IMR-90 (cell line): ENCODE measurements at regions not wholly inside any gene's neighbourhood (a gene's known extent, or its start where the extent isn't known, plus 50 kb on each side); places are given as distances from the start of the nearest gene placed in this dataset.

Experiments
- ATAC-seq: fragments of 200-7000 bp; cut with Tn5 transposase; 2 replicates; pipeline ENCODE4 v1.9.1; 2020; ENCODE audit warnings: low read depth, mild to moderate bottlenecking, moderate library complexity
- BruUV-seq: library from RNA; stranded (reverse); fragments of 400-500 nt; replicated peaks from 2 replicates; lab custom pipeline; 2021; lab: Mats Ljungman, UMichigan
- CTCF ChIA-PET: fragments of 300-600 bp; formaldehyde crosslinking; extraction: SDS; loops from one replicate; lab custom pipeline; 2021; ENCODE audit warnings: antibody characterized with exemption; lab: Yijun Ruan, JAX
- POLR2A ChIA-PET: fragments of 300-600 bp; sonication (Branson Sonifier 250); formaldehyde crosslinking; loops from one replicate; lab custom pipeline; 2022; ENCODE audit warnings: antibody characterized with exemption; ENCODE audit not compliant: unreplicated experiment; lab: Charles Lee
- DNase-seq: peaks from one replicate; pipeline ENCODE4 v3.0.0; 2013
- H2AFZ ChIP-seq: replicated peaks from 2 replicates; pipeline ENCODE3; 2013; ENCODE audit warnings: low read length, mild to moderate bottlenecking; ENCODE audit not compliant: poor library complexity
- H2AK5ac ChIP-seq: 2 replicates; pipeline ENCODE4 v1.6.1; 2013; ENCODE audit warnings: low read depth, low read length, inconsistent platforms
- H2AK9ac ChIP-seq: replicated peaks from 2 replicates; pipeline ENCODE3; 2013; ENCODE audit warnings: mild to moderate bottlenecking, low read depth, low read length, moderate library complexity; ENCODE audit not compliant: poor library complexity
- H2BK120ac ChIP-seq: 2 replicates; pipeline ENCODE4 v1.6.1; 2013; ENCODE audit warnings: low read depth, low read length, inconsistent platforms
- H2BK15ac ChIP-seq: 3 replicates; pipeline ENCODE4 v1.6.1; 2013; ENCODE audit warnings: low read depth, low read length, inconsistent platforms
- H2BK20ac ChIP-seq: 2 replicates; pipeline ENCODE4 v1.6.1; 2013; ENCODE audit warnings: low read depth, mild to moderate bottlenecking, inconsistent platforms, low read length, moderate library complexity
- H2BK5ac ChIP-seq: 2 replicates; pipeline ENCODE4 v1.6.1; 2013; ENCODE audit warnings: mild to moderate bottlenecking, low read depth, low read length, inconsistent platforms; ENCODE audit not compliant: poor library complexity, severe bottlenecking
- H3K14ac ChIP-seq: replicated peaks from 2 replicates; pipeline ENCODE4 v1.6.1; 2013; ENCODE audit warnings: low read depth, low read length, inconsistent platforms
- H3K18ac ChIP-seq: 2 replicates; pipeline ENCODE4 v1.6.1; 2013; ENCODE audit warnings: low read depth, low read length, control low read depth
- H3K23ac ChIP-seq: 2 replicates; pipeline ENCODE4 v1.6.1; 2013; ENCODE audit warnings: low read depth, low read length, inconsistent platforms
- H3K27ac ChIP-seq: 2 replicates; pipeline ENCODE4 v1.5.1; 2013; ENCODE audit warnings: mild to moderate bottlenecking, control low read depth, low read length; ENCODE audit not compliant: insufficient read depth
- H3K27me3 ChIP-seq: 2 replicates; pipeline ENCODE4 v1.6.1; 2013; ENCODE audit warnings: low read length; ENCODE audit not compliant: control insufficient read depth, insufficient read depth
- H3K36me3 ChIP-seq: 2 replicates; pipeline ENCODE4 v1.6.1; 2013; ENCODE audit warnings: low read length, mixed read lengths; ENCODE audit not compliant: control insufficient read depth, insufficient read depth
- H3K4ac ChIP-seq: 2 replicates; pipeline ENCODE4 v1.6.1; 2013; ENCODE audit warnings: low read depth, low read length, inconsistent platforms
- H3K4me1 ChIP-seq: 2 replicates; pipeline ENCODE4 v1.6.1; 2013; ENCODE audit warnings: low read length, mixed read lengths; ENCODE audit not compliant: control insufficient read depth, insufficient read depth
- H3K4me2 ChIP-seq: 2 replicates; pipeline ENCODE4 v1.6.1; 2013; ENCODE audit warnings: low read depth, mild to moderate bottlenecking, control low read depth, low read length, moderate library complexity
- H3K4me3 ChIP-seq: 2 replicates; pipeline ENCODE4 v1.5.1; 2013; ENCODE audit warnings: low read depth, mild to moderate bottlenecking, control low read depth, low read length, moderate library complexity; ENCODE audit not compliant: insufficient read depth
- H3K56ac ChIP-seq: 2 replicates; pipeline ENCODE4 v1.6.1; 2013; ENCODE audit warnings: low read length, inconsistent platforms; ENCODE audit not compliant: insufficient read depth; ENCODE audit errors: extremely low read depth
- H3K79me1 ChIP-seq, 2 experiments: 2 replicates each; pipeline ENCODE4 v1.6.1; 2013; ENCODE audit warnings: low read length in 2 of 2, inconsistent platforms in 1 of 2, low read depth in 1 of 2
- H3K9ac ChIP-seq: 2 replicates; pipeline ENCODE4 v1.6.1; 2013; ENCODE audit warnings: low read depth, low read length, control low read depth
- H3K9me1 ChIP-seq: 2 replicates; pipeline ENCODE4 v1.6.1; 2013; ENCODE audit warnings: low read length, inconsistent platforms; ENCODE audit not compliant: insufficient read depth
- H3K9me3 ChIP-seq: 2 replicates; pipeline ENCODE4 v1.6.1; 2013; ENCODE audit warnings: low read length; ENCODE audit not compliant: control insufficient read depth, insufficient read depth
- H4K20me1 ChIP-seq: 2 replicates; pipeline ENCODE4 v1.6.1; 2013; ENCODE audit warnings: low read length, inconsistent platforms; ENCODE audit not compliant: insufficient read depth
- H4K5ac ChIP-seq: 2 replicates; pipeline ENCODE4 v1.6.1; 2013; ENCODE audit warnings: mild to moderate bottlenecking, low read depth, low read length, control low read depth
- H4K8ac ChIP-seq, 2 experiments: 2 replicates each; pipeline ENCODE4 v1.6.1; 2013; ENCODE audit warnings: low read depth in 2 of 2, low read length in 2 of 2, control low read depth in 1 of 2, inconsistent platforms in 1 of 2
- H4K91ac ChIP-seq: 2 replicates; pipeline ENCODE4 v1.6.1; 2013; ENCODE audit warnings: low read depth, low read length, inconsistent platforms; ENCODE audit not compliant: insufficient read depth
- BHLHE40 ChIP-seq: fragments of 150-350 bp; IDR thresholded peaks from 2 replicates; pipeline ENCODE4 v1.6.1; 2016; ENCODE audit warnings: mild to moderate bottlenecking, low read depth, low read length
- CEBPB ChIP-seq: IDR thresholded peaks from 2 replicates; pipeline ENCODE4 v1.6.1; 2012; ENCODE audit warnings: low read depth, low read length, improper control_type of control experiment
- CHD1 ChIP-seq: IDR thresholded peaks from 2 replicates; pipeline ENCODE4 v1.6.1; 2012; ENCODE audit warnings: low read depth, low read length, improper control_type of control experiment
- FOS ChIP-seq: fragments of 150-350 bp; IDR thresholded peaks from 2 replicates; pipeline ENCODE4 v1.6.1; 2016; ENCODE audit warnings: low read depth, low read length
- MAFK ChIP-seq: IDR thresholded peaks from 2 replicates; pipeline ENCODE4 v1.6.1; 2012; ENCODE audit warnings: low read depth, low read length, improper control_type of control experiment
- MXI1 ChIP-seq: IDR thresholded peaks from 2 replicates; pipeline ENCODE4 v1.6.1; 2012; ENCODE audit warnings: low read depth, mild to moderate bottlenecking, low read length, moderate library complexity, borderline replicate concordance
- NFE2L2 ChIP-seq: fragments of 150-350 bp; IDR thresholded peaks from 2 replicates; pipeline ENCODE4 v1.6.1; 2016; ENCODE audit warnings: low read depth, mild to moderate bottlenecking, low read length
- POLR2A ChIP-seq: IDR thresholded peaks from 2 replicates; pipeline ENCODE4 v1.6.1; 2012; ENCODE audit warnings: mild to moderate bottlenecking, low read depth, low read length
- RAD21 ChIP-seq: IDR thresholded peaks from 2 replicates; pipeline ENCODE4 v1.6.1; 2012; ENCODE audit warnings: low read length, improper control_type of control experiment
- RCOR1 ChIP-seq: IDR thresholded peaks from 2 replicates; pipeline ENCODE4 v1.6.1; 2012; ENCODE audit warnings: mild to moderate bottlenecking, low read length, improper control_type of control experiment; ENCODE audit not compliant: insufficient replicate concordance
- RFX5 ChIP-seq: IDR thresholded peaks from 2 replicates; pipeline ENCODE4 v1.8.0; 2012; ENCODE audit warnings: low read depth, mild to moderate bottlenecking, low read length, moderate library complexity
- SMC3 ChIP-seq: fragments of 150-350 bp; IDR thresholded peaks from 2 replicates; pipeline ENCODE4 v1.6.1; 2016; ENCODE audit warnings: low read depth, mild to moderate bottlenecking, antibody characterized with exemption, low read length, moderate library complexity
- WGBS, 2 experiments: methylation state at CpG; one replicate each; pipeline versions ENCODE4 v1.1.5 to v1.1.7; 2013; ENCODE audit warnings: missing lambda C conversion rate in 2 of 2; ENCODE audit not compliant: insufficient read length in 1 of 2; ENCODE audit errors: extremely low coverage in 2 of 2; 5-methylcytosine and 5-hydroxymethylcytosine counted together
- dilution Hi-C: fragments of 300-500 bp; cut with HindIII; formaldehyde crosslinking; loops from one replicate; pipeline ENCODE4 v1.14.3; 2018; ENCODE audit warnings: low sequenced_read_pairs; ENCODE audit not compliant: unreplicated experiment
- in situ Hi-C: fragments of 300-500 bp; cut with MboI; formaldehyde crosslinking; loops from 3 replicates; pipeline ENCODE4 v1.14.3; 2019; ENCODE audit warnings: low sequenced_read_pairs, inconsistent platforms, mixed read lengths
- intact Hi-C: fragments of 100-400 bp; cut with micrococcal nuclease; formaldehyde crosslinking; loops from 2 replicates; pipeline ENCODE4 v1.10.0; 2022
- TF ChIP-seq, protein P1 (sequence below): conservative IDR thresholded peaks from 2 replicates; pipeline ENCODE4 v1.5.1; 2012; ENCODE audit warnings: mild to moderate bottlenecking, low read depth, low read length, improper control_type of control experiment
- TF ChIP-seq, protein P2 (sequence below): fragments of 150-350 bp; IDR thresholded peaks from 2 replicates; pipeline ENCODE4 v1.6.1; 2016; ENCODE audit warnings: low read depth, mild to moderate bottlenecking, low read length, moderate library complexity, borderline replicate concordance
- TF ChIP-seq, protein P3 (sequence below): fragments of 150-350 bp; IDR thresholded peaks from 2 replicates; pipeline ENCODE4 v1.6.1; 2017; ENCODE audit warnings: mild to moderate bottlenecking, antibody characterized with exemption, low read length, low read depth

DNA sequence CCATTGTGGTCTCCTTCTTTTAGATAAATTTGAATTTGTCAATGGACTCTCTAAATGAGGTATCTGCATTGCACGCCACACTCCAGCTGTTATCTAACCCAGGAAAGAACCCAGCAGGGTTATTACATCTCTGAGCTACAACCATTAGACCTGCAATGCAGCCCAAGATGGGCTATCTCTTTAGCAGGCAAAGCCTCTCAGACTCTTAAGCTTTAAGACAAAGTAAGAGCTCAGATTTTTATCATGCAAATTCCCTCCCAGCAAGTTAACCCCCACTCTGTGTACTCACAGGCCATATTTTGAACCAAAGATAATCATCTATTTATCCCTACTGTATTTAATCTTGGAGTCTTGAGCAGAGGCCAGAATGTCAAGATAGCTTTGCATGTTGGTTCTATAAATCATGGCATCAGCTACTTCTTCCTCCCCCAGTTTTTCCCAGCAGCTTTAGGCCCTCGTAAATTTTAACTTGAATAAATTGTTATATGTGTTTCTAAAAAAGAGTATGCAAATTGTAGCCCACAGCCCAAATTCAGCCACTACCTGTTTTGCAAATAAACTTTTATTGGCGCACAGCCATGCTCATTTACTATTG is 273.7 kb upstream of the PKDCC start:
- Histone ChIP-seq H4K91ac (no peak overlapping the region), H3K9me1 (no peaks in the 10 kb centered on the region), H2BK20ac (no peak overlapping the region), H2BK15ac (no peak overlapping the region), H3K4me2 (no peak overlapping the region), H3K27me3 (peaks cover 2% of the 10 kb centered on the region; the same call in 1 of the 2 replicates), H3K9ac (no peak overlapping the region), H2AK9ac (no peak overlapping the region), H3K4ac (no peak overlapping the region), H3K36me3 (no peaks in the 10 kb centered on the region), H3K23ac (no peak overlapping the region), H3K4me3 (no peak overlapping the region), H2BK120ac (no peak overlapping the region), H3K14ac (no peak overlapping the region), H4K8ac (no peak overlapping the region), H2AK5ac (no peak overlapping the region), H3K18ac (no peak overlapping the region), H2AFZ (no peak overlapping the region), H2BK5ac (no peak overlapping the region), H3K9me3 (no peaks in the 10 kb centered on the region), H3K27ac (no peak overlapping the region), H4K20me1 (no peaks in the 10 kb centered on the region), H3K4me1 (no peaks in the 10 kb centered on the region), H4K5ac (no peak overlapping the region), H3K56ac (no peak overlapping the region), H3K79me1 (no peaks in the 10 kb centered on the region)
- CTCF ChIA-PET, result no interaction called here
- DNase-seq (no peak), ATAC-seq (no peak)
- WGBS, 2 experiments, result no CpG with 5 or more reads among the region's 3 CpGs
- no peak for TF ChIP-seq CHD1
- TF ChIP-seq MXI1, result no peak
- no peak for TF ChIP-seq NFE2L2
- TF ChIP-seq BHLHE40, result no peak
- TF ChIP-seq RAD21, result no peak
- no peak for TF ChIP-seq SMC3
- TF ChIP-seq POLR2A, result no peak
- TF ChIP-seq, protein P1, sequence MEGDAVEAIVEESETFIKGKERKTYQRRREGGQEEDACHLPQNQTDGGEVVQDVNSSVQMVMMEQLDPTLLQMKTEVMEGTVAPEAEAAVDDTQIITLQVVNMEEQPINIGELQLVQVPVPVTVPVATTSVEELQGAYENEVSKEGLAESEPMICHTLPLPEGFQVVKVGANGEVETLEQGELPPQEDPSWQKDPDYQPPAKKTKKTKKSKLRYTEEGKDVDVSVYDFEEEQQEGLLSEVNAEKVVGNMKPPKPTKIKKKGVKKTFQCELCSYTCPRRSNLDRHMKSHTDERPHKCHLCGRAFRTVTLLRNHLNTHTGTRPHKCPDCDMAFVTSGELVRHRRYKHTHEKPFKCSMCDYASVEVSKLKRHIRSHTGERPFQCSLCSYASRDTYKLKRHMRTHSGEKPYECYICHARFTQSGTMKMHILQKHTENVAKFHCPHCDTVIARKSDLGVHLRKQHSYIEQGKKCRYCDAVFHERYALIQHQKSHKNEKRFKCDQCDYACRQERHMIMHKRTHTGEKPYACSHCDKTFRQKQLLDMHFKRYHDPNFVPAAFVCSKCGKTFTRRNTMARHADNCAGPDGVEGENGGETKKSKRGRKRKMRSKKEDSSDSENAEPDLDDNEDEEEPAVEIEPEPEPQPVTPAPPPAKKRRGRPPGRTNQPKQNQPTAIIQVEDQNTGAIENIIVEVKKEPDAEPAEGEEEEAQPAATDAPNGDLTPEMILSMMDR, result no peak
- TF ChIP-seq, protein P2, sequence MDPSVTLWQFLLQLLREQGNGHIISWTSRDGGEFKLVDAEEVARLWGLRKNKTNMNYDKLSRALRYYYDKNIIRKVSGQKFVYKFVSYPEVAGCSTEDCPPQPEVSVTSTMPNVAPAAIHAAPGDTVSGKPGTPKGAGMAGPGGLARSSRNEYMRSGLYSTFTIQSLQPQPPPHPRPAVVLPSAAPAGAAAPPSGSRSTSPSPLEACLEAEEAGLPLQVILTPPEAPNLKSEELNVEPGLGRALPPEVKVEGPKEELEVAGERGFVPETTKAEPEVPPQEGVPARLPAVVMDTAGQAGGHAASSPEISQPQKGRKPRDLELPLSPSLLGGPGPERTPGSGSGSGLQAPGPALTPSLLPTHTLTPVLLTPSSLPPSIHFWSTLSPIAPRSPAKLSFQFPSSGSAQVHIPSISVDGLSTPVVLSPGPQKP, result no peak
- TF ChIP-seq FOS, result no peak
- TF ChIP-seq CEBPB, result no peak
- no peak for TF ChIP-seq RFX5
- TF ChIP-seq, protein P3, sequence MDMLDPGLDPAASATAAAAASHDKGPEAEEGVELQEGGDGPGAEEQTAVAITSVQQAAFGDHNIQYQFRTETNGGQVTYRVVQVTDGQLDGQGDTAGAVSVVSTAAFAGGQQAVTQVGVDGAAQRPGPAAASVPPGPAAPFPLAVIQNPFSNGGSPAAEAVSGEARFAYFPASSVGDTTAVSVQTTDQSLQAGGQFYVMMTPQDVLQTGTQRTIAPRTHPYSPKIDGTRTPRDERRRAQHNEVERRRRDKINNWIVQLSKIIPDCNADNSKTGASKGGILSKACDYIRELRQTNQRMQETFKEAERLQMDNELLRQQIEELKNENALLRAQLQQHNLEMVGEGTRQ, result no peak
- TF ChIP-seq MAFK, result no peak
- no peak for TF ChIP-seq RCOR1
- dilution Hi-C loops, result no loop called here
- POLR2A ChIA-PET, result no interaction called here
- intact Hi-C loops, result no loop called here
- no TSS peak for BruUV-seq
- in situ Hi-C loops, result no loop called here
